PFSK-1 (cell line): ENCODE measurements at regions not wholly inside any gene's neighbourhood (a gene's known extent, or its start where the extent isn't known, plus 50 kb on each side); places are given as distances from the start of the nearest gene placed in this dataset.

Experiments
- FOXP2 ChIP-seq: optimal IDR thresholded peaks from 2 replicates; pipeline ENCODE3; 2011; ENCODE audit warnings: borderline replicate concordance, control low read depth, inconsistent platforms; ENCODE audit not compliant: insufficient read depth; ENCODE audit errors: extremely low read length, extremely low read depth
- POLR2AphosphoS5 ChIP-seq: IDR thresholded peaks from 2 replicates; pipeline ENCODE4 v1.6.1; 2012; ENCODE audit warnings: low read depth, mild to moderate bottlenecking, control low read depth, low read length, moderate library complexity
- REST ChIP-seq, 2 experiments: IDR thresholded peaks; 2 replicates each; pipeline versions ENCODE4 v1.6.1 to v1.8.0; 2011 to 2012; ENCODE audit warnings: low read depth in 2 of 2, low read length in 2 of 2, control low read depth in 1 of 2, inconsistent platforms in 1 of 2, mild to moderate bottlenecking in 1 of 2, moderate library complexity in 1 of 2; ENCODE audit not compliant: insufficient read depth in 1 of 2
- SIN3A ChIP-seq: IDR thresholded peaks from 2 replicates; pipeline ENCODE4 v1.6.1; 2012; ENCODE audit warnings: mild to moderate bottlenecking, low read length, moderate library complexity, borderline replicate concordance; ENCODE audit not compliant: insufficient read depth
- TAF1 ChIP-seq: IDR thresholded peaks from 2 replicates; pipeline ENCODE4 v1.6.1; 2012; ENCODE audit warnings: low read length, control low read depth, borderline replicate concordance; ENCODE audit not compliant: insufficient read depth

- TF ChIP-seq REST (IDR thresholded peaks at IDR 0.05; ENCODE audit: insufficient read depth in 1 of 2, low read depth in 2 of 2, low read length in 2 of 2) (no peak), SIN3A (no peak), POLR2AphosphoS5 (no peak), FOXP2 (no peak), TAF1 (no peak)
Observed at GRCh38 chr3:4245671-4246070, 57.5 kb upstream of the SETMAR start.

GRCh38 chr3:4247391-4247790 is 55.8 kb upstream of the SETMAR start:
- TF ChIP-seq POLR2AphosphoS5, result no peak
- no peak for TF ChIP-seq SIN3A
- no peak for TF ChIP-seq TAF1
- TF ChIP-seq FOXP2, result no peak
- TF ChIP-seq REST (IDR thresholded peaks at IDR 0.05; ENCODE audit: insufficient read depth in 1 of 2, low read depth in 2 of 2, low read length in 2 of 2), result no peak

GRCh38 chr3:4250064-4250463 is 53.1 kb upstream of the SETMAR start:
- TF ChIP-seq TAF1, result no peak
- TF ChIP-seq FOXP2, result no peak
- no peak for TF ChIP-seq POLR2AphosphoS5
- TF ChIP-seq SIN3A, result no peak
- no peak for TF ChIP-seq REST (IDR thresholded peaks at IDR 0.05; ENCODE audit: insufficient read depth in 1 of 2, low read depth in 2 of 2, low read length in 2 of 2)

GRCh38 chr3:4251412-4251811 is 51.8 kb upstream of the SETMAR start:
- TF ChIP-seq POLR2AphosphoS5 (no peak), REST (IDR thresholded peaks at IDR 0.05; ENCODE audit: insufficient read depth in 1 of 2, low read depth in 2 of 2, low read length in 2 of 2) (no peak), TAF1 (no peak), SIN3A (no peak), FOXP2 (no peak)
